ENCODE measurements at regions not wholly inside any gene's neighbourhood (a gene's known extent, or its start where the extent isn't known, plus 50 kb on each side); places are given as distances from the start of the nearest gene placed in this dataset.

GRCh38 chr1:58921751-58922150 lies 137.9 kb upstream of the JUN start:
- no peak for TF ChIP-seq SIN3A (IDR thresholded peaks at IDR 0.05; ENCODE audit: borderline replicate concordance, insufficient read depth, low read length)
- no peak for TF ChIP-seq POLR2AphosphoS5 (IDR thresholded peaks at IDR 0.05; ENCODE audit: low read depth, low read length)
- TF ChIP-seq, protein P1, sequence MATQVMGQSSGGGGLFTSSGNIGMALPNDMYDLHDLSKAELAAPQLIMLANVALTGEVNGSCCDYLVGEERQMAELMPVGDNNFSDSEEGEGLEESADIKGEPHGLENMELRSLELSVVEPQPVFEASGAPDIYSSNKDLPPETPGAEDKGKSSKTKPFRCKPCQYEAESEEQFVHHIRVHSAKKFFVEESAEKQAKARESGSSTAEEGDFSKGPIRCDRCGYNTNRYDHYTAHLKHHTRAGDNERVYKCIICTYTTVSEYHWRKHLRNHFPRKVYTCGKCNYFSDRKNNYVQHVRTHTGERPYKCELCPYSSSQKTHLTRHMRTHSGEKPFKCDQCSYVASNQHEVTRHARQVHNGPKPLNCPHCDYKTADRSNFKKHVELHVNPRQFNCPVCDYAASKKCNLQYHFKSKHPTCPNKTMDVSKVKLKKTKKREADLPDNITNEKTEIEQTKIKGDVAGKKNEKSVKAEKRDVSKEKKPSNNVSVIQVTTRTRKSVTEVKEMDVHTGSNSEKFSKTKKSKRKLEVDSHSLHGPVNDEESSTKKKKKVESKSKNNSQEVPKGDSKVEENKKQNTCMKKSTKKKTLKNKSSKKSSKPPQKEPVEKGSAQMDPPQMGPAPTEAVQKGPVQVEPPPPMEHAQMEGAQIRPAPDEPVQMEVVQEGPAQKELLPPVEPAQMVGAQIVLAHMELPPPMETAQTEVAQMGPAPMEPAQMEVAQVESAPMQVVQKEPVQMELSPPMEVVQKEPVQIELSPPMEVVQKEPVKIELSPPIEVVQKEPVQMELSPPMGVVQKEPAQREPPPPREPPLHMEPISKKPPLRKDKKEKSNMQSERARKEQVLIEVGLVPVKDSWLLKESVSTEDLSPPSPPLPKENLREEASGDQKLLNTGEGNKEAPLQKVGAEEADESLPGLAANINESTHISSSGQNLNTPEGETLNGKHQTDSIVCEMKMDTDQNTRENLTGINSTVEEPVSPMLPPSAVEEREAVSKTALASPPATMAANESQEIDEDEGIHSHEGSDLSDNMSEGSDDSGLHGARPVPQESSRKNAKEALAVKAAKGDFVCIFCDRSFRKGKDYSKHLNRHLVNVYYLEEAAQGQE (IDR thresholded peaks at IDR 0.05; ENCODE audit: insufficient read depth in 1 of 2, low read depth in 2 of 2, low read length in 2 of 2): no peak
- no peak for TF ChIP-seq TAF1 (IDR thresholded peaks at IDR 0.05; ENCODE audit: borderline replicate concordance, insufficient read depth, low read length)

All from PFSK-1 (cell line).